Ectodermal cell (in vitro differentiated cells): ENCODE measurements at regions not wholly inside any gene's neighbourhood (a gene's known extent, or its start where the extent isn't known, plus 50 kb on each side); places are given as distances from the start of the nearest gene placed in this dataset.

Experiments used
- H3K27ac ChIP-seq: 2 replicates; pipeline ENCODE4 v1.7.0; 2013; ENCODE audit warnings: mild to moderate bottlenecking, low read depth, low read length; ENCODE audit not compliant: insufficient read depth, poor library complexity, severe bottlenecking
- H3K27me3 ChIP-seq: 2 replicates; pipeline ENCODE4 v1.7.0; 2013; ENCODE audit warnings: mild to moderate bottlenecking, low read length; ENCODE audit not compliant: insufficient read depth, control insufficient read depth, poor library complexity, severe bottlenecking
- H3K36me3 ChIP-seq: one replicate; pipeline ENCODE4 v1.7.0; 2013; ENCODE audit warnings: low read length; ENCODE audit not compliant: control insufficient read depth, insufficient read depth
- H3K4me1 ChIP-seq: one replicate; pipeline ENCODE4 v1.7.0; 2013; ENCODE audit warnings: low read length; ENCODE audit not compliant: control insufficient read depth, insufficient read depth
- H3K4me3 ChIP-seq: 2 replicates; pipeline ENCODE4 v1.7.0; 2013; ENCODE audit warnings: low read depth, low read length, control low read depth; ENCODE audit not compliant: insufficient read depth
- H3K9me3 ChIP-seq: 2 replicates; pipeline ENCODE4 v1.7.0; 2013; ENCODE audit warnings: mild to moderate bottlenecking, low read length, moderate library complexity; ENCODE audit not compliant: control insufficient read depth
- WGBS, 2 experiments: methylation state at CpG; one replicate each; pipeline ENCODE4 v1.1.7; 2013; ENCODE audit warnings: missing lambda C conversion rate in 2 of 2; 5-methylcytosine and 5-hydroxymethylcytosine counted together

GRCh38 chr6:71490876-71491275 lies 202.3 kb downstream of the OGFRL1 start:
- Histone ChIP-seq H3K4me3 (no peak overlapping the region), H3K4me1 (no peaks in the 10 kb centered on the region), H3K9me3 (no peaks in the 10 kb centered on the region), H3K27ac (no peak overlapping the region), H3K27me3 (no peaks in the 10 kb centered on the region), H3K36me3 (no peaks in the 10 kb centered on the region)
- WGBS, 2 experiments, result 88 to 92% methylated on average over 5 of the region's 5 CpGs

DNA sequence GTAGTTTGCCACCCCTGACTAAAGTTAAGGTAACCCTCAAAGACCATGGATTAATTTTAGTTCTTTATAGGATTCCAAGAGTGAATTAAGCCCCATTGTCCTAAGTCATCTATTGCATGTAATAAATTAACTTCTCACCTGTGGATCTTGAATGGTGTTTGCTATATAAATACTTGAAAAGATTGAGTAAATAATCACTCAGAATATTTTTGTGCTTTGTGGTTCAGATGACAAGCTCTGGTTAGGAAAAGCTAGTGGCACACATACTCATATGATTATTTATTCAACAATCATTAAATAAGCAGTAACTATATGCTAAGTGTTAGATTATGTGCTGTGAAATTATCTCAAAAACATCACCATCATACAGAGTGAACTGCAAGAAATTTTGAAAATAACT lies 203.2 kb downstream of the OGFRL1 start:
- Histone ChIP-seq H3K4me1 (no peaks in the 10 kb centered on the region), H3K27me3 (no peaks in the 10 kb centered on the region), H3K4me3 (no peak overlapping the region), H3K36me3 (no peaks in the 10 kb centered on the region), H3K27ac (no peak overlapping the region), H3K9me3 (no peaks in the 10 kb centered on the region)

- H3K9me3 ChIP-seq, result no peaks in the 10 kb centered on the region
- 92% methylated on average over 1 of the region's 2 CpGs; no CpG with 5 or more reads in 1 of the 2 experiments for WGBS, 2 experiments
- H3K27me3 ChIP-seq, result no peaks in the 10 kb centered on the region
- no peaks in the 10 kb centered on the region for H3K4me1 ChIP-seq
- no peak overlapping the region for H3K27ac ChIP-seq
- H3K36me3 ChIP-seq, result no peaks in the 10 kb centered on the region
- no peak overlapping the region for H3K4me3 ChIP-seq
Observed at GRCh38 chr6:71492668-71493067, 204.1 kb downstream of the OGFRL1 start.

DNA sequence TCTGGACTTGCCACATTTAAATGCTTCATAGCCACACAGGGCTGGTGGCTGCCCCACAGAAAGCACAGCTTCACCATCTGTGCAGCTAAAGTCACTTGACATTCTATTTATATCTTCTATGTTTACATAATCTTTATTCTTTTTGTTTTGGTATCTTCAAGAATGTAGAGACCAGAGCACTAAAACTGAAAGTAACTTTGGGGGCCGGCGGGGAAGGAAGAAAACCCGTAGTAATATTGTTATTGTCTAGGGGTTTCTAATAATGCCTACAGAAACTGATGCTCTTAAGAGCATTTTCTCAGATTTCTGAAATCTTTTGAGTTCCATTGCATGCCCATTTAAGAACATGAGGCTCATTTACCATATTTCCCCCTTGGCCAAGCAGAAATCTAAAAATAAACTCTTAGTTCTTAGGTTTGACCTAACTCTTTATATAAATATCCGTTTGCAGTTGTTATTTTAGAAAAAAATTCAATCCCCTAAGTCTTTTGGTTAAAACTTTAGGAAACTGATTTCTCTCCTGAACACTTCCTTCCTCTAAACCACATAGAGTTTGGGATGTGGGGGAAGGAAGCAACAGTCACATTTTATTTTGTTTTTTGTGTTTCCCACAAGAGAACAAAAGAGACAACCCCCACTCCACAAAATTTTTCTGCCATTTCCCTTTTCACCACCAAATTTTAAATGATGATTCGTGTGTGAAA lies 207.6 kb downstream of the OGFRL1 start:
- H3K27ac ChIP-seq, result no peak overlapping the region

DNA sequence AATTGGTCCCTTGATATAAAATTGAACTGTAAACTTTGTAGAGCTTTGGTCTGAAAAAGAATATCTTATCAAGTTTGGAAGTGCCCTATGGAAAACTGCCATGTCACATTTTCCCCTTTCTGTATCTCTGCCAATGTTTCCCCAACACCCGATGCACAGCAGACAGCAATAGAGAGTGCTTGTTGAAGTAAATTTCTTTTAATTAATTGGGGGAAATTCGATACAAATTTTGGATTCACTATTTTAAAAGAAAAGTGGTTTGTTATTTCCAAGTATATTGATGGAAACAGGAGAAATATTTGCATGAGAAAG lies 208.1 kb downstream of the OGFRL1 start:
- H3K4me3 ChIP-seq, result no peak overlapping the region
- H3K4me1 ChIP-seq, result no peaks in the 10 kb centered on the region
- no peaks in the 10 kb centered on the region for H3K9me3 ChIP-seq
- WGBS, 2 experiments, result 78% methylated on average over 2 of the region's 2 CpGs
- no peak overlapping the region for H3K27ac ChIP-seq
- no peaks in the 10 kb centered on the region for H3K27me3 ChIP-seq
- no peaks in the 10 kb centered on the region for H3K36me3 ChIP-seq

More for the DNA sequence above, 207.6 kb downstream of the OGFRL1 start:
- no peaks in the 10 kb centered on the region for H3K36me3 ChIP-seq
- H3K4me1 ChIP-seq, result no peaks in the 10 kb centered on the region
- no peaks in the 10 kb centered on the region for H3K9me3 ChIP-seq
- H3K27me3 ChIP-seq, result no peaks in the 10 kb centered on the region
- H3K4me3 ChIP-seq, result no peak overlapping the region
- 93% methylated on average over 4 to 5 of the region's 5 CpGs for WGBS, 2 experiments

DNA sequence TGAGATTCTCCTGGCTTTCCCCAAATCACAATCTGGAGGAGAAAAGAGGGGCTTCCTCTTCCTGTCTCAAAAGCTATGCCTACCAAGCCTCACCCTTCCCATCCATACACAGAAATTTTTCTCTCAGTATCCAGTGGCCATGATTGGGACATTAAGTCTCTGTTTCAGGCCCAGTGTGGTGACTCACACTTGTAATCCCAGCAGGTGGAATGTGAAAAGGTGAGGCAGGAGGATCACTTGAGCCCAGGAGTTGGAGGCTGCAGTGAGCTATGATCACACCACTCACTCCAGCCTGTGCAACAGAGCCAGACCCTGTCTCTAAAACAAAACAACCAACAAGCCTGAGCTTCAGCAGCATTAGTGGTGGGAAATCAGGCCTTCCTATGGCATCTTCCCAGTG lies 210.0 kb downstream of the OGFRL1 start:
- Histone ChIP-seq H3K4me3 (no peak overlapping the region), H3K27me3 (no peaks in the 10 kb centered on the region), H3K9me3 (no peaks in the 10 kb centered on the region), H3K36me3 (no peaks in the 10 kb centered on the region), H3K4me1 (no peaks in the 10 kb centered on the region), H3K27ac (no peak overlapping the region)

DNA sequence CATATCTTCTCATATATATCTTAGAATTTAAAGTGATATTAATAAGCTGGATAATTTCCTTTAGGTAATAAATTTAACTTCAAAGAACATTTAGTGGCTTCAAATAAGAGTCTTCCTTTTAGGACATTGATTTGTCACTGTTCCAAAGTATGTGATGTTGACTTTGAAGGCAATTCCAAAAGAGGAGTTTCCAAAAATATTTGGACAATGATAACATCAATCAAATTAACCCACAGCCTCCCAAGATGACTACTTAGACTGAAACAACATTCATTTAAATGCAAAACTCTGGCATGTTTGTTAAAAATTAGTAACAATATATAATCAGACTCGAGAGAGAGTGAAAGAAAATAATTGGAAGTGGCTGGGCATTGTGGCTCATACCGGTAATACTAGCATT lies 211.1 kb downstream of the OGFRL1 start:
- Histone ChIP-seq H3K36me3 (no peaks in the 10 kb centered on the region), H3K4me1 (no peaks in the 10 kb centered on the region), H3K9me3 (no peaks in the 10 kb centered on the region), H3K4me3 (no peak overlapping the region), H3K27me3 (no peaks in the 10 kb centered on the region), H3K27ac (no peak overlapping the region)
- 80 to 92% methylated on average over 2 of the region's 2 CpGs for WGBS, 2 experiments

GRCh38 chr6:71502168-71502567 lies 213.6 kb downstream of the OGFRL1 start:
- no peak overlapping the region for H3K27ac ChIP-seq
- no peaks in the 10 kb centered on the region for H3K27me3 ChIP-seq
- 89 to 96% methylated on average over 2 of the region's 2 CpGs for WGBS, 2 experiments

GRCh38 chr6:71502956-71503355 lies 214.3 kb downstream of the OGFRL1 start:
- 90 to 93% methylated on average over 2 to 3 of the region's 3 CpGs for WGBS, 2 experiments
- no peaks in the 10 kb centered on the region for H3K9me3 ChIP-seq
- no peaks in the 10 kb centered on the region for H3K27me3 ChIP-seq

More at GRCh38 chr6:71502168-71502567, 213.6 kb downstream of the OGFRL1 start:
- Histone ChIP-seq H3K36me3 (no peaks in the 10 kb centered on the region), H3K4me1 (no peaks in the 10 kb centered on the region), H3K4me3 (no peak overlapping the region), H3K9me3 (no peaks in the 10 kb centered on the region)

GRCh38 chr6:71507183-71507582 lies 218.6 kb downstream of the OGFRL1 start:
- WGBS, 2 experiments, result 81 to 83% methylated on average over 3 of the region's 5 CpGs
- Histone ChIP-seq H3K4me3 (no peak overlapping the region), H3K27ac (no peak overlapping the region), H3K9me3 (no peaks in the 10 kb centered on the region), H3K4me1 (no peaks in the 10 kb centered on the region), H3K36me3 (no peaks in the 10 kb centered on the region), H3K27me3 (no peaks in the 10 kb centered on the region)

More at GRCh38 chr6:71502956-71503355, 214.3 kb downstream of the OGFRL1 start:
- no peaks in the 10 kb centered on the region for H3K4me1 ChIP-seq
- no peak overlapping the region for H3K4me3 ChIP-seq
- no peaks in the 10 kb centered on the region for H3K36me3 ChIP-seq
- no peak overlapping the region for H3K27ac ChIP-seq
